HCT116 (cell line): ENCODE measurements at regions not wholly inside any gene's neighbourhood (a gene's known extent, or its start where the extent isn't known, plus 50 kb on each side); places are given as distances from the start of the nearest gene placed in this dataset.

Experiments used
- ATAC-seq: fragments of 200-7000 bp; cut with Tn5 transposase; 2 replicates; pipeline ENCODE4 v1.9.1; 2020; ENCODE audit warnings: mild to moderate bottlenecking, moderate library complexity
- BruUV-seq: library from RNA; stranded (reverse); fragments of 400-500 nt; replicated peaks from 2 replicates; lab custom pipeline; 2021; lab: Mats Ljungman, UMichigan
- CTCF ChIA-PET: fragments of 300-600 bp; sonication (Branson Sonifier 250); formaldehyde crosslinking; loops from one replicate; lab custom pipeline; 2021; ENCODE audit warnings: antibody characterized with exemption; lab: Charles Lee
- POLR2A ChIA-PET: fragments of 300-600, 350-600 bp; sonication (Branson Sonifier 250); formaldehyde crosslinking; loops from one replicate; lab custom pipeline; 2021; ENCODE audit warnings: antibody characterized with exemption; lab: Charles Lee
- RAD21 ChIA-PET, 2 experiments: fragments of 300-600 bp; sonication (Branson Sonifier 250); formaldehyde crosslinking; loops; one replicate each; lab custom pipeline; 2023; ENCODE audit warnings: low total read pairs in 2 of 2; ENCODE audit not compliant: uncharacterized antibody in 2 of 2, unreplicated experiment in 2 of 2, low non-redundant PET in 1 of 2; lab: Charles Lee
- DNase-seq: peaks from one replicate; pipeline ENCODE4 v3.0.0-alpha.2; 2010; ENCODE audit warnings: low read depth, low spot score
- H2AFZ ChIP-seq: fragments of 200-600 bp; shearing (Covaris generic), sonication (generic); 2 replicates; pipeline ENCODE4 v1.6.1; 2017; ENCODE audit warnings: low read depth, mixed run types, mixed read lengths, antibody characterized with exemption, low read length; ENCODE audit not compliant: poor library complexity, severe bottlenecking
- H3K27ac ChIP-seq: 2 replicates; pipeline ENCODE4 v1.5.1; 2012; ENCODE audit warnings: low read depth, low read length
- H3K27me3 ChIP-seq: fragments of 200-600 bp; sonication (generic); 2 replicates; pipeline ENCODE4 v1.6.1; 2016; ENCODE audit warnings: mixed run types, low read length, mixed read lengths; ENCODE audit not compliant: insufficient read depth
- H3K36me3 ChIP-seq, 2 experiments: fragments of 200-500 bp in 1 of 2; fragments of 200-600 bp in 1 of 2; sonication (Bioruptor generic) in 1 of 2; sonication (generic) in 1 of 2; 2 replicates each; pipeline versions ENCODE4 v1.5.1 to v1.6.1; 2014 to 2016; ENCODE audit warnings: low read length in 2 of 2, inconsistent platforms in 1 of 2, mixed read lengths in 1 of 2, mixed run types in 1 of 2; ENCODE audit not compliant: insufficient read depth in 2 of 2, control insufficient read depth in 1 of 2
- H3K4me1 ChIP-seq, 2 experiments: fragments of 200-600 bp in 1 of 2; sonication (generic) in 1 of 2; 2 replicates each; pipeline versions ENCODE4 v1.5.1 to v1.6.1; 2012 to 2017; ENCODE audit warnings: low read length in 2 of 2, inconsistent platforms in 1 of 2, mild to moderate bottlenecking in 1 of 2, mixed read lengths in 1 of 2, mixed run types in 1 of 2, moderate library complexity in 1 of 2; ENCODE audit not compliant: insufficient read depth in 2 of 2, control insufficient read depth in 1 of 2
- H3K4me2 ChIP-seq: fragments of 200-600 bp; sonication (generic); 2 replicates; pipeline ENCODE4 v1.6.1; 2017; ENCODE audit warnings: mixed run types, low read length, mixed read lengths
- H3K4me3 ChIP-seq, 2 experiments: fragments of 200-600 bp in 1 of 2; sonication (generic) in 1 of 2; replicated peaks in 1 of 2; 2 replicates each; pipeline ENCODE4 v1.5.1; 2011 to 2016; ENCODE audit warnings: low read length in 2 of 2, control low read depth in 1 of 2, low read depth in 1 of 2, mild to moderate bottlenecking in 1 of 2, mixed read lengths in 1 of 2, mixed run types in 1 of 2
- H3K79me2 ChIP-seq: fragments of 200-600 bp; sonication (generic); 2 replicates; pipeline ENCODE4 v1.6.1; 2017; ENCODE audit warnings: mild to moderate bottlenecking, mixed run types, low read length, moderate library complexity, mixed read lengths; ENCODE audit not compliant: insufficient read depth
- H3K9ac ChIP-seq: fragments of 200-600 bp; sonication (generic); 2 replicates; pipeline ENCODE4 v1.6.1; 2016; ENCODE audit warnings: low read length, mixed read lengths
- H3K9me2 ChIP-seq: fragments of 200-600 bp; sonication (generic), shearing (Covaris generic); 2 replicates; pipeline ENCODE4 v1.6.1; 2017; ENCODE audit warnings: mixed run types, mild to moderate bottlenecking, moderate library complexity; ENCODE audit not compliant: insufficient read depth
- H3K9me3 ChIP-seq, 2 experiments: fragments of 200-500 bp in 1 of 2; fragments of 200-600 bp in 1 of 2; sonication (Bioruptor generic) in 1 of 2; sonication (generic) in 1 of 2; 2 replicates each; pipeline ENCODE4 v1.6.1; 2014 to 2017; ENCODE audit warnings: low read length in 2 of 2, mixed read lengths in 2 of 2, inconsistent platforms in 1 of 2, low read depth in 1 of 2, mild to moderate bottlenecking in 1 of 2, mixed run types in 1 of 2, moderate library complexity in 1 of 2; ENCODE audit not compliant: control insufficient read depth in 1 of 2, insufficient read depth in 1 of 2
- H4K20me1 ChIP-seq: fragments of 200-600 bp; sonication (generic), shearing (Covaris generic); 2 replicates; pipeline ENCODE4 v1.6.1; 2017; ENCODE audit warnings: mixed run types, mild to moderate bottlenecking, moderate library complexity; ENCODE audit not compliant: insufficient read depth
- CBX3 ChIP-seq: IDR thresholded peaks from 2 replicates; pipeline ENCODE4 v1.6.1; 2012; ENCODE audit warnings: low read depth
- CEBPB ChIP-seq: IDR thresholded peaks from 2 replicates; pipeline ENCODE4 v1.6.1; 2012; ENCODE audit warnings: low read depth
- CTCF ChIP-seq, 3 experiments: fragments of 200-600 bp in 1 of 3; sonication (generic) in 1 of 3; IDR thresholded peaks in 2 of 3; conservative IDR thresholded peaks in 1 of 3; 2 replicates each; pipeline ENCODE4 v1.5.1; 2012 to 2017; ENCODE audit warnings: low read depth in 2 of 3, low read length in 2 of 3, antibody characterized with exemption in 1 of 3, borderline replicate concordance in 1 of 3, control low read depth in 1 of 3, mild to moderate bottlenecking in 1 of 3, mixed read lengths in 1 of 3, mixed run types in 1 of 3, moderate library complexity in 1 of 3; ENCODE audit not compliant: insufficient read depth in 1 of 3
- EGR1 ChIP-seq: IDR thresholded peaks from 2 replicates; pipeline ENCODE4 v1.6.1; 2012; ENCODE audit warnings: low read depth
- ELF1 ChIP-seq: IDR thresholded peaks from 2 replicates; pipeline ENCODE4 v1.6.1; 2012; ENCODE audit warnings: low read depth, borderline replicate concordance
- EZH2 ChIP-seq: fragments of 200-600 bp; sonication (generic); IDR thresholded peaks from 2 replicates; pipeline ENCODE4 v1.6.1; 2017; ENCODE audit warnings: antibody characterized with exemption, mixed run types
- EZH2phosphoT487 ChIP-seq: fragments of 200-600 bp; IDR thresholded peaks from 2 replicates; pipeline ENCODE4 v1.6.1; 2018; ENCODE audit warnings: antibody characterized with exemption, borderline replicate concordance
- JUND ChIP-seq: IDR thresholded peaks from 2 replicates; pipeline ENCODE4 v1.6.1; 2012
- POLR2A ChIP-seq: IDR thresholded peaks from 2 replicates; pipeline ENCODE4 v1.7.0; 2011; ENCODE audit warnings: borderline replicate concordance; ENCODE audit not compliant: insufficient read depth, insufficient read length; ENCODE audit errors: extremely low read depth
- REST ChIP-seq: IDR thresholded peaks from 2 replicates; pipeline ENCODE4 v1.6.1; 2012; ENCODE audit warnings: low read depth
- SIN3A ChIP-seq: IDR thresholded peaks from 2 replicates; pipeline ENCODE4 v1.6.1; 2012; ENCODE audit warnings: low read depth
- SP1 ChIP-seq: IDR thresholded peaks from 2 replicates; pipeline ENCODE4 v1.6.1; 2012; ENCODE audit warnings: low read depth
- SRF ChIP-seq: IDR thresholded peaks from 2 replicates; pipeline ENCODE4 v1.6.1; 2012; ENCODE audit warnings: low read depth
- ZBTB33 ChIP-seq: IDR thresholded peaks from 2 replicates; pipeline ENCODE4 v1.6.1; 2011; ENCODE audit warnings: mild to moderate bottlenecking, low read length, moderate library complexity; ENCODE audit not compliant: insufficient replicate concordance; ENCODE audit errors: extremely low read depth
- ZNF274 ChIP-seq: fragments of 200-500 bp; sonication (Bioruptor generic); IDR thresholded peaks from 2 replicates; pipeline ENCODE4 v1.6.1; 2014; ENCODE audit warnings: mild to moderate bottlenecking, low read depth, low read length, inconsistent platforms
- intact Hi-C: fragments of 100-400 bp; cut with micrococcal nuclease; formaldehyde crosslinking; loops from 2 replicates; pipeline ENCODE4 v1.10.0; 2022

GRCh38 chr15:96960711-96961480 lies 630.4 kb downstream of the NR2F2 start:
- H3K9me3 ChIP-seq = peaks cover 0 to 8% of the 10 kb centered on the region in 2 experiments; a peak in 2 of 4 replicates
- no peaks in the 10 kb centered on the region for H3K79me2 ChIP-seq
- DNase-seq = no peak
- CTCF ChIA-PET = no interaction called here
- H3K27ac ChIP-seq = no peak overlapping the region
- TF ChIP-seq EGR1 (no peak), SRF (no peak), CEBPB (no peak), POLR2A (no peak), EZH2phosphoT487 (no peak), REST (no peak), ZBTB33 (no peak), ELF1 (no peak), EZH2 (no peak), CBX3 (no peak), ZNF274 (no peak), SIN3A (no peak), CTCF (IDR thresholded peaks at IDR 0.05 in 2 of 3, conservative IDR thresholded peaks at IDR 0.05 in 1 of 3; ENCODE audit: borderline replicate concordance in 1 of 3, insufficient read depth in 1 of 3, low read depth in 2 of 3, low read length in 2 of 3) (no peak), JUND (no peak), SP1 (no peak)
- POLR2A ChIA-PET = no interaction called here
- BruUV-seq = no TSS peak
- no peak overlapping the region for H2AFZ ChIP-seq
- no peak overlapping the region for H3K4me3 ChIP-seq
- H3K9me2 ChIP-seq = no peaks in the 10 kb centered on the region
- no peak overlapping the region for H3K4me2 ChIP-seq
- no peak overlapping the region for H3K9ac ChIP-seq
- no peak for ATAC-seq
- H3K36me3 ChIP-seq = no peaks in the 10 kb centered on the region
- RAD21 ChIA-PET = no interaction called here
- H3K27me3 ChIP-seq = no peaks in the 10 kb centered on the region
- H3K4me1 ChIP-seq = no peaks in the 10 kb centered on the region
- H4K20me1 ChIP-seq = no peaks in the 10 kb centered on the region
- intact Hi-C loops = no loop called here
